ENCODE measurements at regions not wholly inside any gene's neighbourhood (a gene's known extent, or its start where the extent isn't known, plus 50 kb on each side); places are given as distances from the start of the nearest gene placed in this dataset.

DNA sequence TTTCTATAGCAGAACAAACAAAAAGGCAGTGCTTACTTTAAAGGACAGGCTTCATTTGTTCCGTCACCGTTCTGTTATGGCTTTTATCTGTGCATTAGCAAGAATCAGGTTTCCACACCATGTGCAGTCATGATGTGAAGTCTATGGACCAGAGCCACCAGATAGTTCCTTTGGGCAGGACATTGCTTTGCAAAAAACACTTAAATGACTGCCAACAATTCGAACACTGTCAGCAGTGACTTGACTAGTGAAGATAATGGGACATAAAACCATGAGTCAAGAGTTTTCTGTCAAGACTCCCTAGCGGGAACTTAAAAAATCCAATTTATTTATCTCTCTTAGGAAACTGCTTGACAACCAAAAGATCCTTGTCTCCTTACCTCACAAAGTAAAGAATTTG is 80.3 kb downstream of the NKX2-1 start:
- Histone ChIP-seq H3K9me3 (ENCODE audit: low read length) (no peaks in the 10 kb centered on the region), H3K4me1 (ENCODE audit: insufficient read depth, low read length) (no peaks in the 10 kb centered on the region), H3K9ac (ENCODE audit: insufficient read depth, low read depth, low read length) (no peak overlapping the region), H2AFZ (ENCODE audit: low read length) (no peak overlapping the region), H3K4me2 (ENCODE audit: low read depth, low read length) (no peak overlapping the region), H3K27me3 (ENCODE audit: control insufficient read depth in 1 of 2, insufficient read depth in 2 of 2, low read length in 2 of 2) (0 out of 5 replicates have a peak, but pooled peaks cover 0 to 10% of the 10 kb centered on the region in 2 experiments), H3K36me3 (replicated peaks in 1 of 2; ENCODE audit: control insufficient read depth in 1 of 2, insufficient read depth in 2 of 2, low read length in 2 of 2) (no peaks in the 10 kb centered on the region), H4K20me1 (ENCODE audit: insufficient read depth, low read length) (no peaks in the 10 kb centered on the region), H3K79me2 (ENCODE audit: insufficient read depth, low read length) (no peaks in the 10 kb centered on the region), H3K27ac (ENCODE audit: extremely low read length, insufficient read depth, low read length) (no peak overlapping the region), H3K4me3 (replicated peaks in 1 of 3; ENCODE audit: insufficient read depth in 1 of 3, low read depth in 2 of 3, low read length in 3 of 3) (no peak overlapping the region)
- in situ Hi-C loops (cut with HindIII; ENCODE audit: extremely low pct_ligation_motif_present, low pct_unique_long_range_greater_than_20kb) = no loop called here
- ChIA-PET CTCF (ENCODE audit: low intra/inter-chr PET ratio, low total read pairs) (no interaction called here), POLR2A (no interaction called here)
- no peak for ATAC-seq
- TF ChIP-seq ZNF614 (CRISPR knock-in tag; IDR thresholded peaks at IDR 0.05; ENCODE audit: borderline replicate concordance) = no peak
- no peak for TF ChIP-seq MBD4 (IDR thresholded peaks at IDR 0.05; ENCODE audit: borderline replicate concordance, low read length)
- TF ChIP-seq ZSCAN21 (CRISPR knock-in tag; IDR thresholded peaks at IDR 0.05; ENCODE audit: borderline replicate concordance) = no peak
- no peak for TF ChIP-seq SP4 (CRISPR knock-in tag; IDR thresholded peaks at IDR 0.05)
- no peak for DNase-seq (ENCODE audit: low spot score)
- intact Hi-C loops (cut with micrococcal nuclease; ENCODE audit: unreplicated experiment) = no loop called here
- no TSS peak for BruUV-seq (replicated peaks)
- WGBS (ENCODE audit: low lambda C conversion rate) = 45% methylated on average over 4 of the region's 4 CpGs
- FAIRE-seq = no peak

DNA sequence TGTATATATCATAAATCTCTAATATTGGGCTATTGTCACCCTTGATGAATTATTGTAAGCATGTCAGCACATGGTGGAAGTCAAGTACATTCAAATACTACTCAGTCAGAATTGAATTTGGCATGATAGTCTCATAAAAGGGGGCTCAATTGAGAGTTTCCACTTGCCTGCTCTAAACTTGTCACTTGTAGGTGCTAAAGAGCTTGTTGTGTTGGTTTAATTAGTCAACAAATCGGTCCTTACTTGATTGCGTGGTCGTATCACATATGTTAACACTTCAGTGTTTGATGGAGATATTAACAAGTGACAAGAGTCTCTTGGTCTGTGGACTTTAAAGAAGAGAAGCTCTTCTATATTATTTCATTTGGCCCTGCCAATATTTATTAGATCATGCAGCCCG is 81.1 kb downstream of the NKX2-1 start:
- no TSS peak for BruUV-seq (replicated peaks)
- intact Hi-C loops (cut with micrococcal nuclease; ENCODE audit: unreplicated experiment) = no loop called here
- H2AFZ ChIP-seq (ENCODE audit: low read length) = no peak overlapping the region
- TF ChIP-seq, protein P1, sequence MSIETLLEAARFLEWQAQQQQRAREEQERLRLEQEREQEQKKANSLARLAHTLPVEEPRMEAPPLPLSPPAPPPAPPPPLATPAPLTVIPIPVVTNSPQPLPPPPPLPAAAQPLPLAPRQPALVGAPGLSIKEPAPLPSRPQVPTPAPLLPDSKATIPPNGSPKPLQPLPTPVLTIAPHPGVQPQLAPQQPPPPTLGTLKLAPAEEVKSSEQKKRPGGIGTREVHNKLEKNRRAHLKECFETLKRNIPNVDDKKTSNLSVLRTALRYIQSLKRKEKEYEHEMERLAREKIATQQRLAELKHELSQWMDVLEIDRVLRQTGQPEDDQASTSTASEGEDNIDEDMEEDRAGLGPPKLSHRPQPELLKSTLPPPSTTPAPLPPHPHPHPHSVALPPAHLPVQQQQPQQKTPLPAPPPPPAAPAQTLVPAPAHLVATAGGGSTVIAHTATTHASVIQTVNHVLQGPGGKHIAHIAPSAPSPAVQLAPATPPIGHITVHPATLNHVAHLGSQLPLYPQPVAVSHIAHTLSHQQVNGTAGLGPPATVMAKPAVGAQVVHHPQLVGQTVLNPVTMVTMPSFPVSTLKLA (IDR thresholded peaks at IDR 0.05) = no peak
- TF ChIP-seq DPF2 (CRISPR knock-in tag; IDR thresholded peaks at IDR 0.05; ENCODE audit: borderline replicate concordance, low read depth) (no peak), ZNF431 (CRISPR knock-in tag; IDR thresholded peaks at IDR 0.05; ENCODE audit: borderline replicate concordance, low read depth) (no peak), HOXD1 (CRISPR knock-in tag; IDR thresholded peaks at IDR 0.05) (no peak), ZNF180 (CRISPR knock-in tag; IDR thresholded peaks at IDR 0.05; ENCODE audit: borderline replicate concordance, low read depth) (no peak), ZNF225 (CRISPR knock-in tag; IDR thresholded peaks at IDR 0.05) (no peak)
- TF ChIP-seq, protein P2, sequence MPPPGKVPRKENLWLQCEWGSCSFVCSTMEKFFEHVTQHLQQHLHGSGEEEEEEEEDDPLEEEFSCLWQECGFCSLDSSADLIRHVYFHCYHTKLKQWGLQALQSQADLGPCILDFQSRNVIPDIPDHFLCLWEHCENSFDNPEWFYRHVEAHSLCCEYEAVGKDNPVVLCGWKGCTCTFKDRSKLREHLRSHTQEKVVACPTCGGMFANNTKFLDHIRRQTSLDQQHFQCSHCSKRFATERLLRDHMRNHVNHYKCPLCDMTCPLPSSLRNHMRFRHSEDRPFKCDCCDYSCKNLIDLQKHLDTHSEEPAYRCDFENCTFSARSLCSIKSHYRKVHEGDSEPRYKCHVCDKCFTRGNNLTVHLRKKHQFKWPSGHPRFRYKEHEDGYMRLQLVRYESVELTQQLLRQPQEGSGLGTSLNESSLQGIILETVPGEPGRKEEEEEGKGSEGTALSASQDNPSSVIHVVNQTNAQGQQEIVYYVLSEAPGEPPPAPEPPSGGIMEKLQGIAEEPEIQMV (CRISPR knock-in tag; IDR thresholded peaks at IDR 0.05; ENCODE audit: low read depth) = no peak
- TF ChIP-seq, protein P3, sequence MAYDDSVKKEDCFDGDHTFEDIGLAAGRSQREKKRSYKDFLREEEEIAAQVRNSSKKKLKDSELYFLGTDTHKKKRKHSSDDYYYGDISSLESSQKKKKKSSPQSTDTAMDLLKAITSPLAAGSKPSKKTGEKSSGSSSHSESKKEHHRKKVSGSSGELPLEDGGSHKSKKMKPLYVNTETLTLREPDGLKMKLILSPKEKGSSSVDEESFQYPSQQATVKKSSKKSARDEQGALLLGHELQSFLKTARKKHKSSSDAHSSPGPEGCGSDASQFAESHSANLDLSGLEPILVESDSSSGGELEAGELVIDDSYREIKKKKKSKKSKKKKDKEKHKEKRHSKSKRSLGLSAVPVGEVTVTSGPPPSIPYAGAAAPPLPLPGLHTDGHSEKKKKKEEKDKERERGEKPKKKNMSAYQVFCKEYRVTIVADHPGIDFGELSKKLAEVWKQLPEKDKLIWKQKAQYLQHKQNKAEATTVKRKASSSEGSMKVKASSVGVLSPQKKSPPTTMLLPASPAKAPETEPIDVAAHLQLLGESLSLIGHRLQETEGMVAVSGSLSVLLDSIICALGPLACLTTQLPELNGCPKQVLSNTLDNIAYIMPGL (CRISPR knock-in tag; IDR thresholded peaks at IDR 0.05; ENCODE audit: borderline replicate concordance in 1 of 2, low read depth in 1 of 2) = no peak

More for the DNA sequence above, 81.1 kb downstream of the NKX2-1 start:
- Histone ChIP-seq H3K4me2 (ENCODE audit: low read depth, low read length) (no peak overlapping the region), H3K27ac (ENCODE audit: extremely low read length, insufficient read depth, low read length) (no peak overlapping the region), H3K9me3 (ENCODE audit: low read length) (no peaks in the 10 kb centered on the region), H3K4me1 (ENCODE audit: insufficient read depth, low read length) (no peaks in the 10 kb centered on the region), H3K27me3 (ENCODE audit: control insufficient read depth in 1 of 2, insufficient read depth in 2 of 2, low read length in 2 of 2) (0 out of 5 replicates have a peak, but pooled peaks cover 0 to 10% of the 10 kb centered on the region in 2 experiments), H3K36me3 (replicated peaks in 1 of 2; ENCODE audit: control insufficient read depth in 1 of 2, insufficient read depth in 2 of 2, low read length in 2 of 2) (no peaks in the 10 kb centered on the region), H3K4me3 (replicated peaks in 1 of 3; ENCODE audit: insufficient read depth in 1 of 3, low read depth in 2 of 3, low read length in 3 of 3) (no peak overlapping the region), H3K9ac (ENCODE audit: insufficient read depth, low read depth, low read length) (no peak overlapping the region), H4K20me1 (ENCODE audit: insufficient read depth, low read length) (no peaks in the 10 kb centered on the region), H3K79me2 (ENCODE audit: insufficient read depth, low read length) (no peaks in the 10 kb centered on the region)
- in situ Hi-C loops (cut with HindIII; ENCODE audit: extremely low pct_ligation_motif_present, low pct_unique_long_range_greater_than_20kb) = no loop called here
- ChIA-PET CTCF (ENCODE audit: low intra/inter-chr PET ratio, low total read pairs) (no interaction called here), POLR2A (no interaction called here)
- ATAC-seq (no peak), DNase-seq (ENCODE audit: low spot score) (no peak), FAIRE-seq (no peak)
- WGBS (ENCODE audit: low lambda C conversion rate) = 24% methylated on average over 4 of the region's 4 CpGs

Measured in HepG2 (cell line).